22Rv1 (cell line): ENCODE measurements at regions not wholly inside any gene's neighbourhood (a gene's known extent, or its start where the extent isn't known, plus 50 kb on each side); places are given as distances from the start of the nearest gene placed in this dataset.

ENCODE experiments used
- ZFX ChIP-seq: fragments of 450-650 bp; IDR thresholded peaks from 2 replicates; pipeline ENCODE4 v1.6.1; 2017; ENCODE audit warnings: antibody characterized with exemption, borderline replicate concordance
- TF ChIP-seq, protein P1 (sequence below): fragments of 450-650 bp; IDR thresholded peaks from 2 replicates; pipeline ENCODE4 v1.5.1; 2017; ENCODE audit warnings: mild to moderate bottlenecking

DNA sequence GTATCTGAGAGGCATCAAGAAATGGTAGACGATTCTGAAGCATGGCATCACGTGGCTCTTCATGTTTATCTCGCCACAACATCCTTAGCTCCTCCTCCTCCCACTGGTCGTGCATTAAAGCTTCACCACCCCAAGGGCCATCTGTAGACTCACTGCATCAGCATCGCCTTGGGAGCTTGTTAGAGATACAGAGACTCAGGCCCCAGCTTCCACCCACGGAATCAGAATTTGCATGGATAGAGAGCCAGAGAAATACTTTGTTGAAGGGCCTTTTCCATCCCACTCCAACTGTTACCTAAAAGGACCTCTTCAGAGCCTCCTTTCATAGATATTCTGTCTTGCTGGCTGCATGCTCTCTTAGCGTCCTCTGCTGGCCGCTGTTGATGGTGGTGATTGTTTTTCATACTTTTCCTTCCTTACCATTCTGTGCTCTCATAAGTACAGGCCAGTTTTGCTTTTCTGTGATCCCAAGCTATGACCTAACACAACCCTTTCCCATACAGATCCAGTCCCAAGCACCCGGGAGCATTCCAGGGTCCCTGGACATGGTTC is 1049.4 kb upstream of the EEF2KMT start:
- TF ChIP-seq, protein P1, sequence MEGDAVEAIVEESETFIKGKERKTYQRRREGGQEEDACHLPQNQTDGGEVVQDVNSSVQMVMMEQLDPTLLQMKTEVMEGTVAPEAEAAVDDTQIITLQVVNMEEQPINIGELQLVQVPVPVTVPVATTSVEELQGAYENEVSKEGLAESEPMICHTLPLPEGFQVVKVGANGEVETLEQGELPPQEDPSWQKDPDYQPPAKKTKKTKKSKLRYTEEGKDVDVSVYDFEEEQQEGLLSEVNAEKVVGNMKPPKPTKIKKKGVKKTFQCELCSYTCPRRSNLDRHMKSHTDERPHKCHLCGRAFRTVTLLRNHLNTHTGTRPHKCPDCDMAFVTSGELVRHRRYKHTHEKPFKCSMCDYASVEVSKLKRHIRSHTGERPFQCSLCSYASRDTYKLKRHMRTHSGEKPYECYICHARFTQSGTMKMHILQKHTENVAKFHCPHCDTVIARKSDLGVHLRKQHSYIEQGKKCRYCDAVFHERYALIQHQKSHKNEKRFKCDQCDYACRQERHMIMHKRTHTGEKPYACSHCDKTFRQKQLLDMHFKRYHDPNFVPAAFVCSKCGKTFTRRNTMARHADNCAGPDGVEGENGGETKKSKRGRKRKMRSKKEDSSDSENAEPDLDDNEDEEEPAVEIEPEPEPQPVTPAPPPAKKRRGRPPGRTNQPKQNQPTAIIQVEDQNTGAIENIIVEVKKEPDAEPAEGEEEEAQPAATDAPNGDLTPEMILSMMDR: peak; percentile 16; the same call in 1 of the 2 replicates
- no peak for TF ChIP-seq ZFX
